Mesothelial cell of epicardium (in vitro differentiated cells): ENCODE measurements at regions not wholly inside any gene's neighbourhood (a gene's known extent, or its start where the extent isn't known, plus 50 kb on each side); places are given as distances from the start of the nearest gene placed in this dataset.
"Not testable (repeated sequence)": the region's sequence is repeated elsewhere in the genome, so short reads cannot be mapped to it uniquely, and the experiment has no call there.

Source experiments
- DNase-seq, 2 experiments: peaks; one replicate each; pipeline ENCODE4 v3.0.0; 2021; ENCODE audit warnings: low spot score in 2 of 2; ENCODE audit not compliant: unreplicated experiment in 2 of 2
- H3K27ac Mint-ChIP-seq: 2 replicates; pipeline ENCODE4 v1.8.0; 2021; ENCODE audit warnings: mixed read lengths
- H3K27me3 Mint-ChIP-seq: 2 replicates; pipeline ENCODE4 v1.8.0; 2021; ENCODE audit warnings: low read depth, mixed read lengths
- H3K36me3 Mint-ChIP-seq: 2 replicates; pipeline ENCODE4 v1.8.0; 2021; ENCODE audit warnings: mixed read lengths
- H3K4me1 Mint-ChIP-seq: 2 replicates; pipeline ENCODE4 v1.8.0; 2021; ENCODE audit warnings: mixed read lengths
- H3K4me3 Mint-ChIP-seq: 2 replicates; pipeline ENCODE4 v1.8.0; 2021; ENCODE audit warnings: mild to moderate bottlenecking, moderate library complexity, mixed read lengths
- H3K9me3 Mint-ChIP-seq: 2 replicates; pipeline ENCODE4 v1.8.0; 2021; ENCODE audit warnings: mixed read lengths
- TF ChIP-seq, protein P1 (sequence below): fragments of 200-600 bp; sonication (generic); IDR thresholded peaks from one replicate; pipeline ENCODE4 v1.5.0; 2021; ENCODE audit warnings: antibody characterized with exemption; ENCODE audit not compliant: unreplicated experiment

DNA sequence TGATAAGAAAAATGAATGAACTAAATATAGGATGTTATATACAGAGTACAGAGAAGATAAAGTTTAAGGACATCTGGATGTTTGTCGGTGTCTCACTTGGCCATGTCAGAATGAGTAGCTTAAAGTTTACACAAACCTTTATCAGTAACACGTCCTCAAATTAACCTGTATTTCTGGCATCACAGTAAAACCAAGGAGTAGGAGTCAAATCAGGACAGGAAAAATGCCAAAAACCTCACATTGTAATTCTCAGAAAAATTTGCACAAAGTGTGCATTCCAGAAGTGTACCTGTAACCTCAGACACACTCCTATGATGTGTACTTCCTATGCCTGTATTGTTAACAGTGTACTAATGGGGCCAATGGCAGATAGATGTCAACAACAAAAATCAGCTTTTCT, 139.3 kb downstream of the SMC2 start:
- Mint-ChIP-seq H3K4me3 (no peak overlapping the region), H3K27ac (no peak overlapping the region), H3K27me3 (no peaks in the 10 kb centered on the region), H3K9me3 (peaks cover 7% of the 10 kb centered on the region), H3K36me3 (no peaks in the 10 kb centered on the region), H3K4me1 (no peaks in the 10 kb centered on the region)
- DNase-seq = no peak
- TF ChIP-seq, protein P1, sequence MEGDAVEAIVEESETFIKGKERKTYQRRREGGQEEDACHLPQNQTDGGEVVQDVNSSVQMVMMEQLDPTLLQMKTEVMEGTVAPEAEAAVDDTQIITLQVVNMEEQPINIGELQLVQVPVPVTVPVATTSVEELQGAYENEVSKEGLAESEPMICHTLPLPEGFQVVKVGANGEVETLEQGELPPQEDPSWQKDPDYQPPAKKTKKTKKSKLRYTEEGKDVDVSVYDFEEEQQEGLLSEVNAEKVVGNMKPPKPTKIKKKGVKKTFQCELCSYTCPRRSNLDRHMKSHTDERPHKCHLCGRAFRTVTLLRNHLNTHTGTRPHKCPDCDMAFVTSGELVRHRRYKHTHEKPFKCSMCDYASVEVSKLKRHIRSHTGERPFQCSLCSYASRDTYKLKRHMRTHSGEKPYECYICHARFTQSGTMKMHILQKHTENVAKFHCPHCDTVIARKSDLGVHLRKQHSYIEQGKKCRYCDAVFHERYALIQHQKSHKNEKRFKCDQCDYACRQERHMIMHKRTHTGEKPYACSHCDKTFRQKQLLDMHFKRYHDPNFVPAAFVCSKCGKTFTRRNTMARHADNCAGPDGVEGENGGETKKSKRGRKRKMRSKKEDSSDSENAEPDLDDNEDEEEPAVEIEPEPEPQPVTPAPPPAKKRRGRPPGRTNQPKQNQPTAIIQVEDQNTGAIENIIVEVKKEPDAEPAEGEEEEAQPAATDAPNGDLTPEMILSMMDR = no peak

DNA sequence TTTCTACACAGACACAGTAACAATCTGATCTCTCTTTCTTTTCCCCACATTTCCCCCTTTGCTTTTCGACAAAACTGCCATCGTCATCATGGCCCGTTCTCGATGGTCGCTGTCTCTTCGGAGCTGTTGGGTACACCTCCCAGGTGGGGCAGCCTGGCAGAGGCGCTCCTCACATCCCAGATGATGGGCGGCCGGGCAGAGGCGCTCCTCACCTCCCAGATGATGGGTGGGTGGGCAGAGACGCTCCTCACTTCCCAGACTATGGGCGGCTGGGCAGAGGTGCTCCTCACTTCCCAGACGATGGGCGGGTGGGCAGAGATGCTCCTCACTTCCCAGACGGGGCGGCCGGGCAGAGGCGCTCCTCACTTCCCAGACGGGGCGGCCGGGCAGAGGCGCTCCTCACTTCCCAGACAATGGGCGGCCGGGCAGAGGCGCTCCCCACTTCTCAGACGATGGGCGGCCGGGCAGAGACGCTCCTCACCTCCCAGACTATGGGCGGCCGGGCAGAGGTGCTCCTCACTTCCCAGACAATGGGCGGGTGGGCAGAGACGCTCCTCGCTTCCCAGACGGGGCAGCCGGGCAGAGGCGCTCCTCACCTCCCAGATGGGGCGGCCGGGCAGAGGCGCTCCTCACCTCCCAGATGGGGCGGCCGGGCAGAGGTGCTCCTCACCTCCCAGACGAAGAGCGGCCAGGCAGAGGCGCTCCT, 140.7 kb downstream of the SMC2 start:
- H3K27me3 Mint-ChIP-seq, H3K9me3 Mint-ChIP-seq, H3K36me3 Mint-ChIP-seq, DNase-seq, H3K4me1 Mint-ChIP-seq, H3K27ac Mint-ChIP-seq, H3K4me3 Mint-ChIP-seq: not testable (repeated sequence)

DNA sequence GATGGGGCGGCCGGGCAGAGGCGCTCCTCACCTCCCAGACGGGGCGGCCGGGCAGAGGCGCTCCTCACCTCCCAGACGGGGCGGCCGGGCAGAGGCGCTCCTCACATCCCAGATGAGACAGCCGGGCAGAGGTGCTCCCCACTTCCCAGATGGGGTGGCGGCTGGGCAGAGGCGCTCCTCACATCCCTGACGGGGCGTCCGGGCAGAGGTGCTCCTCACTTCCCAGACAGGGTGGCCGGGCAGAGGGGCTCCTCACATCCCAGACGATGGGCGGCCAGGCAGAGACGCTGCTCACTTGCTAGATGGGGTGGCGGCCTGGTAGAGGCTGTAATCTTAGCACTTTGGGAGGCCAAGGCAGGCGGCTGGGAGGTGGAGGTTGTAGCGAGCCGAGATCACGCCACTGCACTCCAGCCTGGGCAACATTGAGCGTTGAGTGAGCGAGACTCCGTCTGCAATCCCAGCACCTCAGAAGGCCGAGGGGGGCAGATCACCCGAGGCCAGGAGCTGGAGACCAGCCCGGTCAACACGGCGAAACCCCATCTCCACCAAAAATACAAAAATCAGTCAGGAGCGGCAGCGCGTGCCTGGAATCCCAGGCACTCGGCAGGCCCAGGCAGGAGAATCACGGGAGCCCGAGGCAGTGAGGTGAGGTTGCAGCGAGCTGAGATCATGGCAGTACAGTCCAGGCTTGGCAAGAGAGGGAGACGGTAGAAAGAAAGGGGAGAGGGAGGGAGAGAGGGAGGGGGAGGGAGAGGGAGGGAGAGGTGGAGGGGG, 141.4 kb downstream of the SMC2 start:
- not testable (repeated sequence) for H3K27me3 Mint-ChIP-seq, H3K4me3 Mint-ChIP-seq, H3K27ac Mint-ChIP-seq, H3K36me3 Mint-ChIP-seq, DNase-seq, H3K9me3 Mint-ChIP-seq, H3K4me1 Mint-ChIP-seq

DNA sequence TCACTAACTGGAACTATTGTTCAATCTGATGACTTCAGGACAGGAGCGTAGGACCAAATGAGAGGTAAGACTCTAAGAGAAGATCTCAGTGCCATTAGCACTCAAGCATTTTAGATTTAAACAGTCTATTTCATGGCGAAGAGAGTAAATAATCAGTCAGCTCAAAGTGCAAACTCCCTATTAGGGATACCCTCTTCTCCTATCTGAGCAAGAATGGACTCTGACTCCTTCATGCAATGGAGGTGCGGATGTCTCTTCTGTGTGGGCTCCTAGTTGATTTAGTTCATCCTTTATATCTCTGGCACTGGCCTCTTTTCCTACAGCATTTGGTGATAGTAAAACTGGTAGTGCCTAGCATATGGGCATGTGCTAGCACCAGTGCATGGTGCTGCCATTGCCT, 144.6 kb downstream of the SMC2 start:
- no peaks in the 10 kb centered on the region for H3K36me3 Mint-ChIP-seq

DNA sequence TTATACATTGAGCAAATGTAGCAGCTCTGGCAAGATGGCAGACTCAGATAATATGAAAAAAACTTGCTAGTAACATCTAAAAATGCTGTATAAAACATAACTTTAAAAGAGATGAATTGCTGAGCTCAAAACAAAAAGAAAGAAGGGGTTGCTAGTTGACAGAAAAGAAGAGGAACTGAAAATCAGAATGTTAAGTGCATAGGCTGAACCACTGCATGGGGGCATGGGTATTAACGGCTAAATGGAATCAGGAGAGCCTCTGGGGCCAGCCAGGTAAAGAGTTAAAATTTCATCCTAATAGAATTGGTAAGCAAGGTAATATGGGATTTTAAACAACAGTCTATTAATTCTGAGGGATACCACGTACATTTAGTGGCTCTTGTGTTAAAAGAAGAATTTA, 146.8 kb downstream of the SMC2 start:
- Mint-ChIP-seq H3K4me1 (no peaks in the 10 kb centered on the region), H3K27ac (no peak overlapping the region), H3K27me3 (no peaks in the 10 kb centered on the region), H3K36me3 (no peaks in the 10 kb centered on the region), H3K9me3 (peaks cover 7% of the 10 kb centered on the region), H3K4me3 (no peak overlapping the region)
- no peak for DNase-seq
- TF ChIP-seq, protein P1 = no peak

More for the DNA sequence above, 144.6 kb downstream of the SMC2 start:
- H3K4me1 Mint-ChIP-seq = no peaks in the 10 kb centered on the region
- TF ChIP-seq, protein P1 = no peak
- H3K27ac Mint-ChIP-seq = no peak overlapping the region
- H3K4me3 Mint-ChIP-seq = no peak overlapping the region
- H3K9me3 Mint-ChIP-seq = peaks cover 7% of the 10 kb centered on the region
- H3K27me3 Mint-ChIP-seq = no peaks in the 10 kb centered on the region
- DNase-seq = no peak

DNA sequence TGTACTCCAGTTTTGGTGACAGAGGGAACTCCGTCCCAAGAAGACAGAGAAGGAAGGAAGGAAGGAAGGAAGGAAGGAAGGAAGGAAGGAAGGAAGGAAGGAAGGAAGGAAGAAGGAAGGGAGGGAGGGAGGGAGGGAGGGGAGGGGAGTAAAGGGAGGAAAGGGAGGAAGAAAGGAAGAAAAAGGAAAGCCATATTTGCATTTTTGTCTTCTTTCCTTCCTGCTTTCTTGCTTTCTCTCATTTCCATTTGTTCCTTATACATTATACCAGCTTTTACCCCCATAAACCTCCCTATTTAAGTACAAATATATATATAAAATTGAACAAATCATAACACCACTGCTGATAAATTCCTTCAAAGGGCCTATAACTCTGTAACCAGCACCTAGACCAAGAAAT, 151.8 kb downstream of the SMC2 start:
- H3K4me3 Mint-ChIP-seq = no peak overlapping the region
- peaks cover 4% of the 10 kb centered on the region for H3K9me3 Mint-ChIP-seq
- no peak for DNase-seq
- H3K27ac Mint-ChIP-seq = no peak overlapping the region
- H3K4me1 Mint-ChIP-seq = no peaks in the 10 kb centered on the region
- H3K36me3 Mint-ChIP-seq = no peaks in the 10 kb centered on the region
- TF ChIP-seq, protein P1 = no peak
- H3K27me3 Mint-ChIP-seq = no peaks in the 10 kb centered on the region
